GM19395 (cell line): ENCODE measurements at regions not wholly inside any gene's neighbourhood (a gene's known extent, or its start where the extent isn't known, plus 50 kb on each side); places are given as distances from the start of the nearest gene placed in this dataset.
"Not testable (repeated sequence)": the region's sequence is repeated elsewhere in the genome, so short reads cannot be mapped to it uniquely, and the experiment has no call there.

Experiments used
- ATAC-seq: cut with Tn5 transposase; IDR thresholded peaks from one replicate; pipeline ENCODE4 v1.9.1; 2021; ENCODE audit warnings: mild to moderate bottlenecking, moderate library complexity; ENCODE audit not compliant: unreplicated experiment

GRCh38 chr14:22122227-22122818 lies 448.7 kb upstream of the OR4E1 start:
- ATAC-seq = no peak

- ATAC-seq = no peak
Observed at GRCh38 chr14:22118899-22119477, 445.4 kb upstream of the OR4E1 start.

- ATAC-seq = no peak
Observed at GRCh38 chr14:22113401-22113800, 439.8 kb upstream of the OR4E1 start.

GRCh38 chr14:22112004-22112403 lies 438.4 kb upstream of the OR4E1 start:
- ATAC-seq = no peak

- no peak for ATAC-seq
Observed at GRCh38 chr14:22107753-22108152, 434.1 kb upstream of the OR4E1 start.

- no peak for ATAC-seq
Observed at GRCh38 chr14:22106700-22107697, 433.4 kb upstream of the OR4E1 start.

GRCh38 chr14:22105624-22106006 lies 432.0 kb upstream of the OR4E1 start:
- ATAC-seq = no peak

- no peak for ATAC-seq
Observed at GRCh38 chr14:22105006-22105623, 431.5 kb upstream of the OR4E1 start.

GRCh38 chr14:22100764-22101120 lies 427.1 kb upstream of the OR4E1 start:
- ATAC-seq = not testable (repeated sequence)

GRCh38 chr14:22099942-22100763 lies 426.5 kb upstream of the OR4E1 start:
- peak; percentile 72 for ATAC-seq

GRCh38 chr14:22098435-22098834 lies 424.8 kb upstream of the OR4E1 start:
- no peak for ATAC-seq

GRCh38 chr14:22097586-22098292 lies 424.1 kb upstream of the OR4E1 start:
- ATAC-seq = no peak

- no peak for ATAC-seq
Observed at GRCh38 chr14:22097072-22097471, 423.5 kb upstream of the OR4E1 start.

- peak; percentile 65 for ATAC-seq
Observed at GRCh38 chr14:22096514-22096895, 422.9 kb upstream of the OR4E1 start.

- peak; percentile 19 for ATAC-seq
Observed at GRCh38 chr14:22095860-22096513, 422.4 kb upstream of the OR4E1 start.

- no peak for ATAC-seq
Observed at GRCh38 chr14:22089940-22090339, 416.3 kb upstream of the OR4E1 start.

- ATAC-seq = no peak
Observed at GRCh38 chr14:22088614-22089342, 415.2 kb upstream of the OR4E1 start.

GRCh38 chr14:22086131-22086530 lies 412.5 kb upstream of the OR4E1 start:
- no peak for ATAC-seq
